GM12878 (cell line): ENCODE measurements at regions not wholly inside any gene's neighbourhood (a gene's known extent, or its start where the extent isn't known, plus 50 kb on each side); places are given as distances from the start of the nearest gene placed in this dataset.

Experiments used
- BACH1 ChIP-seq: fragments of 450-650 bp; IDR thresholded peaks from 2 replicates; pipeline ENCODE4 v1.6.1; 2017; ENCODE audit warnings: mild to moderate bottlenecking, borderline replicate concordance
- BMI1 ChIP-seq: fragments of 450-650 bp; IDR thresholded peaks from 2 replicates; pipeline ENCODE4 v1.6.1; 2016; ENCODE audit warnings: mild to moderate bottlenecking, moderate library complexity, borderline replicate concordance
- CBX5 ChIP-seq: sonication (generic); IDR thresholded peaks from 2 replicates; pipeline ENCODE4 v1.6.1; 2016; ENCODE audit warnings: low read depth, moderate library complexity, mild to moderate bottlenecking, inconsistent platforms
- CTCF ChIP-seq, 3 experiments: IDR thresholded peaks in 2 of 3; conservative IDR thresholded peaks in 1 of 3; 2 replicates each; pipeline ENCODE4 v1.5.1; 2011; ENCODE audit warnings: low read depth in 3 of 3, low read length in 3 of 3, mild to moderate bottlenecking in 3 of 3, control low read depth in 2 of 3, moderate library complexity in 2 of 3, inconsistent platforms in 1 of 3, mixed read lengths in 1 of 3; ENCODE audit not compliant: control insufficient read depth in 2 of 3, insufficient read depth in 1 of 3; ENCODE audit errors: extremely low read depth in 1 of 3
- EP300 ChIP-seq, 2 experiments: fragments of 150-350 bp in 1 of 2; IDR thresholded peaks; 2 replicates each; pipeline ENCODE4 v1.6.1; 2011 to 2012; ENCODE audit warnings: low read depth in 2 of 2, low read length in 2 of 2, borderline replicate concordance in 1 of 2, improper control_type of control experiment in 1 of 2, inconsistent platforms in 1 of 2; ENCODE audit not compliant: control insufficient read depth in 1 of 2
- ESRRA ChIP-seq: IDR thresholded peaks from 2 replicates; pipeline ENCODE4 v1.6.1; 2012; ENCODE audit warnings: mild to moderate bottlenecking, low read length, improper control_type of control experiment
- HDAC2 ChIP-seq: fragments of 200-600 bp; sonication (generic); IDR thresholded peaks from 2 replicates; pipeline ENCODE4 v1.6.1; 2017
- IRF4 ChIP-seq: IDR thresholded peaks from 2 replicates; pipeline ENCODE4 v1.6.1; 2011; ENCODE audit warnings: low read depth, low read length
- POLR2A ChIP-seq: IDR thresholded peaks from 2 replicates; pipeline ENCODE4 v1.6.1; 2011; ENCODE audit warnings: low read depth, mild to moderate bottlenecking, low read length
- PRDM15 ChIP-seq: fragments of 450-650 bp; formaldehyde crosslinking; IDR thresholded peaks from 2 replicates; pipeline ENCODE4 v1.4.0; 2020; ENCODE audit warnings: mild to moderate bottlenecking, moderate library complexity
- RUNX3 ChIP-seq: IDR thresholded peaks from 2 replicates; pipeline ENCODE4 v1.6.1; 2012; ENCODE audit warnings: low read length, inconsistent platforms
- SIX5 ChIP-seq: IDR thresholded peaks from 2 replicates; pipeline ENCODE4 v1.6.1; 2011; ENCODE audit warnings: mild to moderate bottlenecking, low read depth, low read length, moderate library complexity; ENCODE audit not compliant: severe bottlenecking
- SKIL ChIP-seq: fragments of 450-650 bp; IDR thresholded peaks from 2 replicates; pipeline ENCODE4 v1.6.1; 2017; ENCODE audit warnings: mild to moderate bottlenecking, low read depth, inconsistent platforms; ENCODE audit not compliant: poor library complexity, severe bottlenecking
- SMARCA5 ChIP-seq: fragments of 450-650 bp; IDR thresholded peaks from 2 replicates; pipeline ENCODE4 v1.6.1; 2017; ENCODE audit warnings: mild to moderate bottlenecking
- USF2 ChIP-seq: IDR thresholded peaks from 2 replicates; pipeline ENCODE4 v1.6.1; 2011; ENCODE audit warnings: low read depth, low read length, improper control_type of control experiment, borderline replicate concordance
- ZBTB40 ChIP-seq: fragments of 450-650 bp; IDR thresholded peaks from 2 replicates; pipeline ENCODE4 v1.6.1; 2016; ENCODE audit warnings: mild to moderate bottlenecking, moderate library complexity, borderline replicate concordance
- ZNF622 ChIP-seq: fragments of 450-650 bp; IDR thresholded peaks from 2 replicates; pipeline ENCODE4 v1.6.1; 2017; ENCODE audit warnings: mild to moderate bottlenecking, inconsistent platforms

GRCh38 chr10:62655337-62655994, 149.1 kb upstream of the ADO start (continued):
- peak; percentile 97 for TF ChIP-seq SKIL
- no peak for TF ChIP-seq BACH1
- peak; percentile 12 for TF ChIP-seq SIX5
- TF ChIP-seq PRDM15 (CRISPR knock-in tag), result no peak
- TF ChIP-seq ZNF622, result no peak
- TF ChIP-seq BMI1, result peak; percentile 69; the same call in 1 of the 2 replicates
- TF ChIP-seq POLR2A, result peak; percentile 36; the same call in 1 of the 2 replicates
- TF ChIP-seq ESRRA, result peak; percentile 84; the same call in 1 of the 2 replicates
- peak; percentile 92 for TF ChIP-seq IRF4
- TF ChIP-seq SMARCA5, result peak; percentile 98
- TF ChIP-seq CTCF (IDR thresholded peaks at IDR 0.05 in 2 of 3, conservative IDR thresholded peaks at IDR 0.05 in 1 of 3; ENCODE audit: control insufficient read depth in 2 of 3, extremely low read depth in 1 of 3, insufficient read depth in 1 of 3, low read depth in 3 of 3, low read length in 3 of 3), result no peak
- TF ChIP-seq CBX5, result peak; percentile 93; the same call in 1 of the 2 replicates
- TF ChIP-seq ZBTB40, result no peak
- peak; percentile 99 for TF ChIP-seq EP300 (IDR thresholded peaks at IDR 0.05; ENCODE audit: borderline replicate concordance in 1 of 2, control insufficient read depth in 1 of 2, low read depth in 2 of 2, low read length in 2 of 2)
- TF ChIP-seq RUNX3, result peak; percentile 98
- TF ChIP-seq HDAC2, result no peak
- TF ChIP-seq USF2, result no peak
